ENCODE measurements at regions not wholly inside any gene's neighbourhood (a gene's known extent, or its start where the extent isn't known, plus 50 kb on each side); places are given as distances from the start of the nearest gene placed in this dataset.

DNA sequence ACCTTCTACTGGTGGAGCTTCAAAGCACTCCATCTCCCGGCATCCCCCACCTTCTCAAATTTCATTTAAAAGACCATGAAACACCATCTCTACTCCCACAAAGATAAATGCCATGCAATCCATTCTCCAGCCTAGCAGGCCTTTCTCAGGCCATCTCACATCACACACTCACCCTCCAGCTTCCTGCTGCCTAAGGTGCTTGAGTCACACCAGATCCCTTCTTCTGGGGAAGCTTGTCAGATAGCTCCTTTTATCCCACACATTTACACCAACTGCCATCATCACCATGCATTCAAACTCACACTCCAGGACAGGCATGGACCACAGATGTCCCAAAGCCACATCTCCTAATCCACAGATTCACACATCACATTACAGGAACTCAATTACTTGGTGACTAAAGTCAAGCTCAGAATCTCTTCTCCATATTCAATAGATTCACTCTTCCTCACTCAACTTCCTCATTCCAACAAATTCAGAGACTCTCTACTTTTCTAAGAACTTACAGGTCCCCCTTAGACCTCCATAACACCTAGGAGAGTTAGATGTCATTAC, 292.5 kb downstream of the TNS1 start:
- Histone ChIP-seq H3K36me3 (no peaks in the 10 kb centered on the region), H3K4me1 (replicated peaks) (peaks cover 4% of the 10 kb centered on the region), H3K27ac (peak overlapping the region in 1 of 2 donors; percentile 1), H3K4me3 (no peak overlapping the region), H3K27me3 (replicated peaks; ENCODE audit: insufficient read depth) (no peaks in the 10 kb centered on the region), H3K9me3 (no peaks in the 10 kb centered on the region)
- TF ChIP-seq, protein P1, sequence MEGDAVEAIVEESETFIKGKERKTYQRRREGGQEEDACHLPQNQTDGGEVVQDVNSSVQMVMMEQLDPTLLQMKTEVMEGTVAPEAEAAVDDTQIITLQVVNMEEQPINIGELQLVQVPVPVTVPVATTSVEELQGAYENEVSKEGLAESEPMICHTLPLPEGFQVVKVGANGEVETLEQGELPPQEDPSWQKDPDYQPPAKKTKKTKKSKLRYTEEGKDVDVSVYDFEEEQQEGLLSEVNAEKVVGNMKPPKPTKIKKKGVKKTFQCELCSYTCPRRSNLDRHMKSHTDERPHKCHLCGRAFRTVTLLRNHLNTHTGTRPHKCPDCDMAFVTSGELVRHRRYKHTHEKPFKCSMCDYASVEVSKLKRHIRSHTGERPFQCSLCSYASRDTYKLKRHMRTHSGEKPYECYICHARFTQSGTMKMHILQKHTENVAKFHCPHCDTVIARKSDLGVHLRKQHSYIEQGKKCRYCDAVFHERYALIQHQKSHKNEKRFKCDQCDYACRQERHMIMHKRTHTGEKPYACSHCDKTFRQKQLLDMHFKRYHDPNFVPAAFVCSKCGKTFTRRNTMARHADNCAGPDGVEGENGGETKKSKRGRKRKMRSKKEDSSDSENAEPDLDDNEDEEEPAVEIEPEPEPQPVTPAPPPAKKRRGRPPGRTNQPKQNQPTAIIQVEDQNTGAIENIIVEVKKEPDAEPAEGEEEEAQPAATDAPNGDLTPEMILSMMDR (IDR thresholded peaks at IDR 0.05): no peak
- TF ChIP-seq POLR2AphosphoS5 (IDR thresholded peaks at IDR 0.05) (no peak), POLR2A (IDR thresholded peaks at IDR 0.05) (no peak)
- no peak for DNase-seq (ENCODE audit: low spot score)
- intact Hi-C loops (cut with DNase I): loop anchor here (5.0 to 10.0 kb wide), 4 partner anchors 47 to 455 kb away; no protein-coding TSS in a partner anchor
- WGBS: 52% methylated on average over 1 of the region's 1 CpG

DNA sequence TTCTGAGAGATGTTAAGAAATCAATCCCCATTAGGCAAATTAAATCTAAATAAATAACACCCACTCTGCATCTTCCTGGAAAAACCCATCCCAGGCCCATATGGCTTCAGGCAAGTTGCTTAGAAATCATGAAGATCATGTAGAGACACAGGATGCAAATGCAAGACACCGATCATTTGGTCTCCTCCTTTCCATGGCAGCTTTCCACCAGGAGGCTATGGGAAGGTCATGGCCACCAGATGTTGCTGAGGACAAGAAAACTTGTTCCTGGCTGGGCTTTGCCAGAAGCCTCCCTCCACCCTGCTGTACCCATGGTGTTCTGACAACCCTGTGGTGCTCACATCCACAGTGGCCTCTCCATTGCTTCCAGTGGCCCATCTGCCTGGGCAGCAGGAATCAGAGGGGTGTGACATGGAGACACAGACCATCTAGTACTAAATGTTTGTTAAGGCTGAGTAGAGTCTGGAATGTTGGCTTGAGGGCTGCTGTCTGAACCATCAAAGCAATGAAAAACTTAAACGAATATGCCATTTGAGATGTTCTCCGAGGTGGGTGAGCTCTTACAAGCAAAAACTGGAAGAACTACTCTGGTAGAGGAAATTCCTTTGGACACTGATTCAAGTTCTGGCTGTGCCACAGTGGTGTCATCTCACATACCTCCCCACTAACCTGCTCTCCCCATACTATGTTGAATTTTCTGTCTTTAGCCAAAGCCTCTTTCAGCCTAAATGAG, 293.2 kb downstream of the TNS1 start:
- no peak for DNase-seq (ENCODE audit: low spot score)
- no peaks in the 10 kb centered on the region for H3K9me3 ChIP-seq
- TF ChIP-seq, protein P1 (IDR thresholded peaks at IDR 0.05): no peak
- intact Hi-C loops (cut with DNase I): loop anchor here (5.0 to 10.0 kb wide), 5 partner anchors 48 to 455 kb away; no protein-coding TSS in a partner anchor
- H3K4me3 ChIP-seq: no peak overlapping the region
- peaks cover 4% of the 10 kb centered on the region for H3K4me1 ChIP-seq (replicated peaks)
- WGBS: 49% methylated on average over 3 of the region's 3 CpGs
- H3K27ac ChIP-seq: peak overlapping the region in 1 of 2 donors; percentile 1
- no peaks in the 10 kb centered on the region for H3K36me3 ChIP-seq
- no peaks in the 10 kb centered on the region for H3K27me3 ChIP-seq (replicated peaks; ENCODE audit: insufficient read depth)

DNA sequence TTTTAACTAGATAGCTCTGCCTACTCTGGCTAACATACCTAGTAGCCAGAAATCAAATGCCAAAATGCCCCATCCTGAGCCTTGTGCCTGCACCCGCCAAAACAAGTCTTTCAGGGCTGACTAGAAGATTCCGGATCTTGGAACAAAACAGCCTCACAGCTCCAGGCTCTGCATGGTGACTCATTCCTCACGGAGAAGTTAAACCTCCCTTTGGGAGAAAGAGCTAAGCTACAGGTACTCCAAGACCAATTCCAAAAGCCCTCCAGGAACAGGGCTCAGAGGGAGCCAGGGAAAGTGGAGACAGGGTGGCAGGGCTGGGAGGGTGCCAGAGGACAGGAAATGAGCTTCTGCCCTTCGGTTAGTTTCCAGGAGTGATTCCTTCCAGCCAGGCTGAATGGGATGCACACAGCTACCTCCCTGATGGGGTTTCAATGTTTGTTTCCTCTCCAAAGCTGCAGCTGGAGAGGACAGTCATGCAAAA, 295.6 kb downstream of the TNS1 start:
- Histone ChIP-seq H3K9me3 (no peaks in the 10 kb centered on the region), H3K4me3 (no peak overlapping the region), H3K4me1 (replicated peaks) (peaks cover 4% of the 10 kb centered on the region), H3K36me3 (no peaks in the 10 kb centered on the region), H3K27me3 (replicated peaks; ENCODE audit: insufficient read depth) (no peaks in the 10 kb centered on the region), H3K27ac (peak overlapping the region; percentile 62 to 63)
- WGBS: 12% methylated on average over 4 of the region's 4 CpGs
- intact Hi-C loops (cut with DNase I): loop anchor here (5.0 kb wide), 1 partner anchor 50 kb away; no protein-coding TSS in a partner anchor
- TF ChIP-seq POLR2AphosphoS5 (IDR thresholded peaks at IDR 0.05): peak; percentile 78
- no peak for TF ChIP-seq POLR2A (IDR thresholded peaks at IDR 0.05)
- TF ChIP-seq, protein P1 (IDR thresholded peaks at IDR 0.05): no peak
- peak; percentile 60 for DNase-seq (ENCODE audit: low spot score)

DNA sequence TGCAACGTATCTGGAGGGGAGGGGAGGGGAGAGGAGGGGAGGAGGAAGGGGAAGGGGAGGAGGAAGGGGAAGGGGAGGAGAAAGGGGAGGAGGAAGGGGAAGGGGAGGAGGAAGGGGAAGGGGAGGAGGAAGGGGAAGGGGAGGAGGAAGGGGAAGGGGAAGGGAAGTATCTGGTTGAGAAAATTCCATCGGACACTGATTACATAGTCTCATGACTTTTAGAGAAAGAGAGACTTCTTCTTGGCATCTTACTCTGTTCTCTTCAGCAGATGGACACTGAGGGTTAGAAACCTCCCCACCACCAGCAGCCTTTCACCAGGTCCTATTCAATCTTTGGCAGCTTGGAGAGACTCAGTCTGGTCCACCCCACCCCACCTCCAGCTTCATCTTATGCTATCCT, 296.3 kb downstream of the TNS1 start:
- DNase-seq (ENCODE audit: low spot score): no peak
- no peaks in the 10 kb centered on the region for H3K36me3 ChIP-seq
- peak overlapping the region; percentile 62 to 63 for H3K27ac ChIP-seq
- H3K4me1 ChIP-seq (replicated peaks): peaks cover 4% of the 10 kb centered on the region
- TF ChIP-seq POLR2AphosphoS5 (IDR thresholded peaks at IDR 0.05): no peak
- intact Hi-C loops (cut with DNase I): loop anchor here (5.0 kb wide), 1 partner anchor 49 kb away; no protein-coding TSS in a partner anchor
- no peaks in the 10 kb centered on the region for H3K9me3 ChIP-seq
- 86% methylated on average over 2 of the region's 2 CpGs for WGBS
- H3K27me3 ChIP-seq (replicated peaks; ENCODE audit: insufficient read depth): no peaks in the 10 kb centered on the region
- H3K4me3 ChIP-seq: no peak overlapping the region

DNA sequence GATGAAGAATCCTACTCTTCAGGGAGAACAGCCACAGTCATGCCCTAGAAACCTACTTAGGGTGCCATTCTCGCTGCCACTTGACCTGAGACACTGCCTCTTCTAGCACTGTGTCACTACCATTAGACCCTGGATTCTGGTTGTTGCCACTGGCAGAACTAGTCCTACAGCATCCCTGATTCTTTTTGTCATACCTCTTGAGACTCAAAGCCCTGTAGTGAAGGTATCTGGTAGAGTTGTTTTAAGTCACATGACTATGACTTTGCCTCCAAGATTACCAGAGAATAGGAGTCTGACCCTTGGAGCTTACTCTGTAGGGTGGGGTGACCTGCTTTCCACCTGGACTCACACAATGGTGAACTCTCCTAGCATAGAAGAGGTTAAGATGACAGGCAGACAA, 296.7 kb downstream of the TNS1 start:
- 94% methylated on average over 1 of the region's 1 CpG for WGBS
- Histone ChIP-seq H3K4me3 (no peak overlapping the region), H3K27me3 (replicated peaks; ENCODE audit: insufficient read depth) (no peaks in the 10 kb centered on the region), H3K36me3 (no peaks in the 10 kb centered on the region), H3K4me1 (replicated peaks) (peaks cover 4% of the 10 kb centered on the region), H3K27ac (peak overlapping the region in 1 of 2 donors; percentile 62), H3K9me3 (no peaks in the 10 kb centered on the region)
- TF ChIP-seq POLR2AphosphoS5 (IDR thresholded peaks at IDR 0.05) (no peak), POLR2A (IDR thresholded peaks at IDR 0.05) (no peak)
- TF ChIP-seq, protein P1 (IDR thresholded peaks at IDR 0.05): no peak
- intact Hi-C loops (cut with DNase I): loop anchor here (5.0 kb wide), 1 partner anchor 49 kb away; no protein-coding TSS in a partner anchor
- no peak for DNase-seq (ENCODE audit: low spot score)

Measured in prostate gland (tissue), 2 donors.